Mammary epithelial cell (primary cell): ENCODE measurements at regions not wholly inside any gene's neighbourhood (a gene's known extent, or its start where the extent isn't known, plus 50 kb on each side); places are given as distances from the start of the nearest gene placed in this dataset.

Experiments used
- EZH2 ChIP-seq: IDR thresholded peaks from 2 replicates; pipeline ENCODE4 v1.6.1; 2012; ENCODE audit warnings: low read length, inconsistent platforms, borderline replicate concordance
- TF ChIP-seq, protein P1 (sequence below), 2 donors: IDR thresholded peaks in 1 of 2; conservative IDR thresholded peaks in 1 of 2; 2 replicates each; pipeline ENCODE4 v1.5.1; 2011 to 2012; ENCODE audit warnings: inconsistent platforms in 2 of 2, low read length in 2 of 2, mild to moderate bottlenecking in 2 of 2, control low read depth in 1 of 2, low read depth in 1 of 2; ENCODE audit not compliant: insufficient read depth in 1 of 2; ENCODE audit errors: extremely low read depth in 1 of 2

DNA sequence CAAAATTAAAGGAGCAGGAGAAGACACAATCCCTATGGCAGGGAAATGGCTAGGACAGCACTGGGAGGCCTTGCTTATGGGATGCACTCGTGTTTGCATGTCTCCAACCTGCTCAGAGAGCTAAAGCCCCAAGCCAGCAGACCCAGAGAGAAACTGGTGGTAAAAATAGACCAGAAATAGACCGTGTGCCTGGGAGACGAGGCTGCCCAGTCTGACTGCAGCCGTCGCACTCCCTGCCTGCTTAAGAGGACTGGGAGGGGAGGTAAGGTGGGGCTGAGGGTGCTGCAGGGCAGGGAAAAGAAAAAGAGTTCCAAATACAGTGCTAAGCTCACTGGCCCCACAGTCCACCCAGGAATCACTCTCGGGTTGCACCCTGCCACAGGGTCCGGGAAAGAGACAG lies 633.5 kb downstream of the BCOR start:
- TF ChIP-seq, protein P1, sequence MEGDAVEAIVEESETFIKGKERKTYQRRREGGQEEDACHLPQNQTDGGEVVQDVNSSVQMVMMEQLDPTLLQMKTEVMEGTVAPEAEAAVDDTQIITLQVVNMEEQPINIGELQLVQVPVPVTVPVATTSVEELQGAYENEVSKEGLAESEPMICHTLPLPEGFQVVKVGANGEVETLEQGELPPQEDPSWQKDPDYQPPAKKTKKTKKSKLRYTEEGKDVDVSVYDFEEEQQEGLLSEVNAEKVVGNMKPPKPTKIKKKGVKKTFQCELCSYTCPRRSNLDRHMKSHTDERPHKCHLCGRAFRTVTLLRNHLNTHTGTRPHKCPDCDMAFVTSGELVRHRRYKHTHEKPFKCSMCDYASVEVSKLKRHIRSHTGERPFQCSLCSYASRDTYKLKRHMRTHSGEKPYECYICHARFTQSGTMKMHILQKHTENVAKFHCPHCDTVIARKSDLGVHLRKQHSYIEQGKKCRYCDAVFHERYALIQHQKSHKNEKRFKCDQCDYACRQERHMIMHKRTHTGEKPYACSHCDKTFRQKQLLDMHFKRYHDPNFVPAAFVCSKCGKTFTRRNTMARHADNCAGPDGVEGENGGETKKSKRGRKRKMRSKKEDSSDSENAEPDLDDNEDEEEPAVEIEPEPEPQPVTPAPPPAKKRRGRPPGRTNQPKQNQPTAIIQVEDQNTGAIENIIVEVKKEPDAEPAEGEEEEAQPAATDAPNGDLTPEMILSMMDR (conservative IDR thresholded peaks at IDR 0.05 in 1 of 2, IDR thresholded peaks at IDR 0.05 in 1 of 2; ENCODE audit: extremely low read depth in 1 of 2, insufficient read depth in 1 of 2, low read depth in 1 of 2, low read length in 2 of 2), result no peak
- TF ChIP-seq EZH2, result no peak
